ENCODE measurements at regions not wholly inside any gene's neighbourhood (a gene's known extent, or its start where the extent isn't known, plus 50 kb on each side); places are given as distances from the start of the nearest gene placed in this dataset.
"Not testable (repeated sequence)": the region's sequence is repeated elsewhere in the genome, so short reads cannot be mapped to it uniquely, and the experiment has no call there.

GRCh38 chr18:79589601-79590091 lies 90.0 kb upstream of the CTDP1 start:
- Histone ChIP-seq H3K4me1 (peaks cover 36% of the 10 kb centered on the region), H3K36me3 (no peaks in the 10 kb centered on the region), H3K27ac (peak overlapping the region; percentile 17), H3K9me3 (no peaks in the 10 kb centered on the region), H3K27me3 (no peaks in the 10 kb centered on the region), H3K4me3 (no peak overlapping the region)
- intact Hi-C loops (cut with DNase I), result no loop called here
- TF ChIP-seq POLR2AphosphoS5 (IDR thresholded peaks at IDR 0.05; ENCODE audit: insufficient read depth in 1 of 2, low read depth in 1 of 2) (no peak), POLR2A (IDR thresholded peaks at IDR 0.05) (no peak), CTCF (IDR thresholded peaks at IDR 0.05) (no peak)
- no peak for DNase-seq (ENCODE audit: extremely low spot score in 2 of 2)

- no peaks in the 10 kb centered on the region for H3K27me3 ChIP-seq
- intact Hi-C loops (cut with DNase I), result no loop called here
Measured at GRCh38 chr18:79590191-79591031, 89.2 kb upstream of the CTDP1 start.

GRCh38 chr18:79591032-79591308 lies 88.6 kb upstream of the CTDP1 start:
- TF ChIP-seq CTCF (IDR thresholded peaks at IDR 0.05) (no peak), POLR2AphosphoS5 (IDR thresholded peaks at IDR 0.05; ENCODE audit: insufficient read depth in 1 of 2, low read depth in 1 of 2) (no peak), POLR2A (IDR thresholded peaks at IDR 0.05) (no peak)
- Histone ChIP-seq H3K27ac (no peak overlapping the region), H3K36me3 (no peaks in the 10 kb centered on the region), H3K27me3 (no peaks in the 10 kb centered on the region), H3K9me3 (no peaks in the 10 kb centered on the region), H3K4me3 (no peak overlapping the region), H3K4me1 (peaks cover 36% of the 10 kb centered on the region)
- intact Hi-C loops (cut with DNase I), result no loop called here
- no peak for DNase-seq (ENCODE audit: extremely low spot score in 2 of 2)

More at GRCh38 chr18:79590191-79591031, 89.2 kb upstream of the CTDP1 start:
- Histone ChIP-seq H3K4me3 (no peak overlapping the region), H3K36me3 (no peaks in the 10 kb centered on the region), H3K27ac (no peak overlapping the region), H3K4me1 (peaks cover 36% of the 10 kb centered on the region), H3K9me3 (no peaks in the 10 kb centered on the region)
- no peak for DNase-seq (ENCODE audit: extremely low spot score in 2 of 2)
- TF ChIP-seq CTCF (IDR thresholded peaks at IDR 0.05), result no peak
- no peak for TF ChIP-seq POLR2A (IDR thresholded peaks at IDR 0.05)
- TF ChIP-seq POLR2AphosphoS5 (IDR thresholded peaks at IDR 0.05; ENCODE audit: insufficient read depth in 1 of 2, low read depth in 1 of 2), result no peak

- DNase-seq (ENCODE audit: extremely low spot score in 2 of 2); H3K4me3 ChIP-seq; H3K27ac ChIP-seq; H3K9me3 ChIP-seq; H3K27me3 ChIP-seq; H3K36me3 ChIP-seq; intact Hi-C loops (cut with DNase I): not testable (repeated sequence)
- peaks cover 30% of the 10 kb centered on the region for H3K4me1 ChIP-seq
Measured at GRCh38 chr18:79592684-79593083, 86.9 kb upstream of the CTDP1 start.

- TF ChIP-seq POLR2AphosphoS5 (IDR thresholded peaks at IDR 0.05; ENCODE audit: insufficient read depth in 1 of 2, low read depth in 1 of 2), result no peak
- TF ChIP-seq CTCF (IDR thresholded peaks at IDR 0.05), result no peak
- TF ChIP-seq POLR2A (IDR thresholded peaks at IDR 0.05), result no peak
- no peaks in the 10 kb centered on the region for H3K27me3 ChIP-seq
- DNase-seq (ENCODE audit: extremely low spot score in 2 of 2), result no peak
Measured at GRCh38 chr18:79595876-79596374, 83.7 kb upstream of the CTDP1 start.

More at GRCh38 chr18:79595876-79596374, 83.7 kb upstream of the CTDP1 start:
- H3K27ac ChIP-seq, result no peak overlapping the region
- H3K4me1 ChIP-seq, result peaks cover under 1% of the 10 kb centered on the region
- H3K9me3 ChIP-seq, result no peaks in the 10 kb centered on the region
- no peaks in the 10 kb centered on the region for H3K36me3 ChIP-seq
- intact Hi-C loops (cut with DNase I), result no loop called here
- H3K4me3 ChIP-seq, result no peak overlapping the region

All from vagina (tissue), 2 donors.